GM18909 (cell line): ENCODE measurements at regions not wholly inside any gene's neighbourhood (a gene's known extent, or its start where the extent isn't known, plus 50 kb on each side); places are given as distances from the start of the nearest gene placed in this dataset.

Experiments
- ATAC-seq: cut with Tn5 transposase; IDR thresholded peaks from one replicate; pipeline ENCODE4 v1.9.1; 2021; ENCODE audit warnings: mild to moderate bottlenecking; ENCODE audit not compliant: unreplicated experiment, poor library complexity

GRCh38 chr6:142676027-142676443 lies 268.9 kb downstream of the HIVEP2 start:
- ATAC-seq = no peak

DNA sequence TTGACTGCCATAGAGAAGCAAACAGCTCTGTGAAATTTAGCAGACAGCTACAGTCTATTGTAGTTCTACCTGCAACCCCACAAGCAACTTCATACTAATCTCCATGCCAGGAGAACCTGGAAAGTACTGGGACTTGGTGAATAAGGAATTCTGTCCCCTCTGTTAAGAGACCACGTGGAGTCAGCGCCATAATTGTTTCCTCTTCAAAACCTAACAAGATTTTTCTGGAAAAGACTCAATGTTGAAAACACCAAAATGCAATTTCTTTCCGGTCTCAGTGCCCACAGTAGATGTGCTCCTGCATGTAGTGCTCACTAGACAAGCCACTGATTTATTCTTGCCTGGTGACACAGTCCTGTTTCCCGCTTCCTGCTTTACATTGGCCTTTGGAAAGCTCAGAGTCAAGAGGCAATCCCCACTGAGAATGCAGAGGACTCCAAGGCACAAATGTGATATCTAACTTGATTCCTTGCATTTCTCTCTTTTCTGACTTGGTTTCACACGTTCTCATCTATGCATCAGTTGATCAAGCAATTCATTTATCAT lies 268.3 kb downstream of the HIVEP2 start:
- no peak for ATAC-seq

DNA sequence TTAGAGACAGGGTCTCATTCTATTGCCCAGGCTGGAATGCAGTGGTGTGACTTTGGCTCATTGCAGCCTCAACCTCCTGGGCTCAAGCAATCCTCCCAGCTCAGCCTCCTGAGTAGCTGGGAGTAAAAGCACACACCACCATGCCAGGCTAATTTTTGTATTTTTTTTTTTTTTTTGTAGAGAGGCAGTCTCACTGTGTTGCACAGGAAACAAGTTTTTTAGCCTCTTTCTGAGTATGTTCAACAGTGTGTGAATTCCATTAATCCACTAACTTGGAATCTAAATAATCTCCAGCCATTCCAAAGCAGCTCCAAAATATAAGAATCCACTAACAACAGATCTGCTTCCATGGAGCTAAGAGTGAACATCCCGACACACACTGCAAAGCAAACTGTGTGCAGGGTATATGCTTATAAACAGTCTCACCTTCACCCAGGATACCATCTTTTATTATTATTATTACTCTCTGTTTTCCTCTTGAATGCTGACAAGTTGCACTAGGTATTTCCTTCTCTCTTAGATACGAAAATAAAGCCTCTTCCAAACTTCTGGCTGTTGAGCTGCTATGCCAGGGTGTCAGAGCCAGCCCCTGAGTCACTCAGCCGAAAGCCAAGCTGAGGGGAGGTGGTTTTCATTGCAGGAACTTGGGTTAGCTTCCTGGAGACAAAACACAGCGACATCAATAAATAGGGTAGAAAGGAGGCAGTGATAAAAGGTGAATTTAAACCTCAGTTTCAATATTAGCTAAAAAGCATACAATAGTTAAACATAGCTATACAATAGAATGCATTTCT lies 264.9 kb downstream of the HIVEP2 start:
- ATAC-seq = no peak

GRCh38 chr6:142681099-142681498 lies 263.9 kb downstream of the HIVEP2 start:
- ATAC-seq = no peak

DNA sequence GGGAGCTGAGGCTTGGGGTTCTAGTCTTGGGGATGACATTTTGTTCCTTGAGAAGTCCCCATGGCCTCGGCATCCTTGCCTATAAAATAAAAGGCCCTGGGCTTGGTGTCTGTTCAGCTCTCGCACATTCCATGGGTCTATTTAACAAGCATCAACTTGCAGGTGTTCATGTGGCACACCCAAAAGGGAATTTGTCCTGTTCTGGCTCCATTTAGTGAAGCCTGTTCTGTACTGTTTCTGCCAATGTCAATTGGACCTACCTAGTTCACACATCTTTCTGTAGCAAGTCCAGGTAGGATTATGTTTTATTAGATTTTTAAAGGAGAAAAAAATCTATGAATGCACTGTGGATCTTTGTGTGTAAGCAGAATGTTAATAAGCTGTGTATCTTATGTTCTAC lies 262.0 kb downstream of the HIVEP2 start:
- no peak for ATAC-seq

DNA sequence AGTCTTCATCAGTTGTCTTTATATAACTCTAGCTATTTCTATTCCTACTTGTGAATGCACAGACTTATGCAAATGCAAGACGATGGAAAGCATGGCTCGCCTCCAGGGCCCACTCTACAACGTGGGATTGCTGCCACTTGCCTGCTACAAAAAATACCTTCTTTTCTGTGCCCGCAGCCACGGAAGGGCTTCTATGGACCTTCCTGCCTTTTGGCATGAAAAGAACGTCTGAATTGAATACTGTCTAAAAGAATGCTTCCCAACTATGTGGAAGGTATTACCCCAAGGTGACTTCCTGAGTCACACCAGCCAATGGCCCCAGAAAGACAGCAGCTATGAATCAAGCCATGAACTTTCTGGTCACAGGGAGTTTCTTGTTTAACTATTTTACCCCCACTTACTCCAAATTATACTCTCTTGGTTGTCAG lies 261.2 kb downstream of the HIVEP2 start:
- ATAC-seq = no peak

DNA sequence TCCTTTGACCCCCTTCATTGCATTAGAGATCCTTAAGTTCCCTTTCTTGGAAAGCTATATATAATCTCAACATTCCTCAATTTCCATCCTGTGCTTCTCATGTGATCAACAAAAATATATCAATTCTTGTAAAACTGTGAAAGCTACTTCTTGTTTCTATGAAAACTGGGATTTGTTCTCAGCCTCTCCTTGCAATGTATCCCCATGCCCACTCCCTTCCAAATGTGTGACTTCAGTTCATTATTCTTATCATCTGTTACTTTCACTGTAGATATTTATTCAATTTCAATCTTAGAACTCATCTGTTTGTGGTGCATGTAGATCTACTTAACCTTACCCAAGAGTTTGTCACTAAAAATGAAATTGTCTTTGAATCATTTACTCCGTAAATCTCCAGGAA lies 260.6 kb downstream of the HIVEP2 start:
- ATAC-seq = no peak

DNA sequence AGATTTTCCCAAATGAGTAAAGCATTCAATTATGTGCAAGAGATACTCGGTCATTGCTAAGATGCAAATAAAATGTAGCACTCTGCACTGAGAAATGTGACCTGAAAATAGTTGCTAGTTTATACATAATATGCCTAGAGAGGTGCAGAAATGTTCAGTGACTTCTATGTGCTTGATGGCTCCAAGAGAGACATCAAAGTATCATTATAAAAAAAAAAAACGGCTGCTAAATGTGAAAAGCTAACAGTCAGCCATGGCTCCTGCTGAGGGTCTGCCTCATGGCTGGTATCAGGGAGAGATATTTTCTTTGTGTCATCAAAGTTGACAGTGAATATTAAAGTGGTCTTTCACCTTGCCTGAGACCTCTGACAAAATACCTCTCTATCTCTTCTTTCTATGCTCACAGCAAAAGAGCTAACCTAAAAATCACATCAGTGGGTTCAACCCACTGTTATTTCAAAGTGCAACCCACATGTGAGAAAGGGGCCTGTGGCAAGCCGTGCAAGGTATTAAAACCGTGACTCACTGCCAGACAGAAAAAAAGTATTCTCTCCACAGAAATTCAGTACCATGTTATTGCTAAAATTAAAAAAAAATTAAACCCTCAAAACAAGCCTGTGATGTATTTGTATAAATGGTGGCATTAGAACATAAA lies 259.0 kb downstream of the HIVEP2 start:
- ATAC-seq = no peak

DNA sequence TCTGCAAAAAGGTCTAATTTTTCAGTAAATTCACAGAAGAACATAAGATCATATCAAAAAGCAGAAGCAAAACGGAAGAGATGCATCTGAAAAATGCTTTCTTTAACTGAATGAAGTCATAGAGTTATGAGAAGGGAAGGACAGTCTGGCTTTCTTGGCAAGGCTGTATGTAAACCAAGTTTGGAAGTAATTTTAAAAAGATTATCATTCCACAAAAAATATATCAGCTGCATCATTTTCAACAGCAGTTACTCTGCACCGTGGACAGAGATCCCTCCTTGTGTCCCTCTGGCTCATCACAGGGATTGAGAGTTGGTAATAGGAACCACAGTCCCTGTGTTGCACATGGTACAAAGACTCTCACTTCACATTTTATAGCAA lies 258.5 kb downstream of the HIVEP2 start:
- ATAC-seq = no peak

DNA sequence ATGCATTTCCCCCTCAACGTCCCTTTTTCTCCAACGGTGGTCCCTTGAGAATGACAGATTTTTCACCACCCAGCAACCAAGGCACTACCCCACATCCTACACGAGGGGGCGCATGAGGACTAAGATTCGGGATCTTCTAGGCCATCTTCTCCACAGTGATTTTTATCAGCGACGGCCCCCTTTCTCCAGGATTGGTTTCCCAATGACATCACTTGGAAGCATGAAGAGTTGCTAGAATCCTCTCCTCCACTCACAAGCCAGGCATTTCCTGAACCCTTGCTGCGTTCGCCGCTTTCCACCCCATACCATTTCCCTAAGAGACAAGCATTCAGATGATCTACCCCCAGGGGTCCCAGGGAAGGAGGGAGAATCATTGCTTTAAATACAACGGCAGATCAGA lies 252.0 kb downstream of the HIVEP2 start:
- peak; percentile 78 for ATAC-seq

GRCh38 chr6:142693441-142693840 lies 251.5 kb downstream of the HIVEP2 start:
- no peak for ATAC-seq

DNA sequence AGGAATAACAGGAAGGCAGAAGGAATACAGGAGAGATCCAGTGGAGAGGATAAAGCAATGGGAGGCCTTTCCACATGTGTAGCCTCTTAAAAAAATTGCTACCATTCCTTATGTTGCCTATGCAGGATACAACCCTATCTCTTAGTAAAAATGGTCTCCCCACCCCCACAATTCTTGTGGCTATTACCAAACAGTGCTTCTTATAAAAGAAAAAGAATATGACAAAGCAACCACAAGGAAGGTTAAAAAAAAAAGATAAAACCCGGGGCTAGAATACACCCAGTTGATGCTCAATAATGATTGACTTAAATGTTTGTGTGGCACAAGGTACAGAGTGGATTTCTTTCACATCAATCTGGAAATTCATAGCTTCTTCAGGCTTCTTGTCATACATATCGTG lies 250.9 kb downstream of the HIVEP2 start:
- ATAC-seq = no peak

DNA sequence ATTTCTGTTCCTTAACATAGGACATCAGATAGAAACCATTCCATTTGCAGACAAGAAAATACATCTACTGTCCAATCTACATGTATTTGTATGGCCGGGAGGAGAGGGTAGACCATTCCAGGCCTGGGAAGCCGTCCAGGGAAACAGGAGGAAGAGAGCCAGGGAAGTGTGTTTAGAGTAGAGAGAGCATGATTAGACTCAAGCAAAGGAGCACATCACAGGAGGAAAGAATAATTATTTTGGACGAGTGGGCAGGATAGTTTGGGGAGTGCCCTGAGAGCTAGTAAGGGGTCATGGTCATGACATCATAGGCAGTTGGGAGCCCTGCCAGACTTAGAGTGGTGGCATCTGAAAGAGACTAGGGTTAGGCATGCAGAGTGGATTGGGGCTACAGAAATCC lies 250.0 kb downstream of the HIVEP2 start:
- no peak for ATAC-seq

DNA sequence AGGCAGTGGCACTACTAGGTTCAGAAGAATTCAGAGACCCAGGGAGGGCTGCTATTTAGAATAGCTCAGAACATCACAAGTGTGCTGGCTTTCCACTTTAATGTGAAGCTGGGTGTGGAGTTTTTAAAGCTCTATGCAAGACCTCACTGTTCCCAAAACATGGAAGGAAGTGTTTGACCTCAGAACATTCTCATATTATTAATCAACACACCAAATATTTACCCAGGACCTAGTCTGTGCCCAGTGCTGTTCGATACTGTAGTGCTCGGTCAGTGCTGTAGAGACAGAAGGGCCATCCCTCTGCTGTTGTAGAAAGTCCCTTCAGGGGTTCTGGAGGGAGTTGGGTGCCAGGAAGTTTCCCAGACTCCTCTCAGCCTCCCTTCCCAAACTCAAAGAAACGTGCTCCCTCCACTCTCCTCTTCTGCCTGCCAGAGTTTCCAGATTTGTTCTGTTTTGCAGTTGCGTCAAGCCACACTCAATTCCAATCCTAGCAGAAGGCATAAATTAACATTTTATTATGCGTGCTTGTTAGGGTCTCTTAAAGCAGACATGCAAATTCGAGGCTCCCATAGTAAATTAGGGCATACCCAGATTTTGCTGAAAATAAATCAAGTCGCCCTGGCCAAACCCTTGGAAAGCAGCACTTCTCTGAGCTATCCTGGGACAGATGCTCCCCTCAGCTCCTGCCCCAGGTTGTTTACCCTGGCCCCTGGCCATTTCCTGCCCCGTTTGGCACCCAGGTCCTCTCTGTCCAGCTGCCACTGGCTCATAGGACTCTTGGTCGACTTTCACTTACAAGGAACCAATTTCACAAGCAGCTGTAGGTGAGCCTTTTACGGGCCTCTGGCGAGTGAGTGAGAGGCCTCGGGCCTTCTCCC lies 248.6 kb downstream of the HIVEP2 start:
- no peak for ATAC-seq

DNA sequence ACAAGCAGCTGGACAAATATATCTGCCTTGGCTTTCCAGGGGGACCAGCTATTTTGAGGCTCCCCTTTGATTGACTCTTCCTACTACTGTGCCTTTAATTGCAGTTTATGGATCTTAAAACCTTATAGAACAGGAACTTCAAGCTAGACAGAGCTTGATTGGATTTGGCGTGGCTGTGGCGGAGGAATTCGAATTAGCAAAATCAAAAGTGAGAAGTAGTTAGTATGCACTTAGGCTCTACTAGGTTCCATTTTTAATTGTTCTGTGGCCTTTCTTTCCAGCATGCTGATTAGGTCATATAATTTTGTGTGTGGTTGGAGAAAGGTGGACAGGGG lies 248.0 kb downstream of the HIVEP2 start:
- no peak for ATAC-seq

- no peak for ATAC-seq
These were observed 247.1 kb downstream of the HIVEP2 start for GRCh38 chr6:142697922-142698321.

- no peak for ATAC-seq
These were observed 246.2 kb downstream of the HIVEP2 start for GRCh38 chr6:142698751-142699150.

DNA sequence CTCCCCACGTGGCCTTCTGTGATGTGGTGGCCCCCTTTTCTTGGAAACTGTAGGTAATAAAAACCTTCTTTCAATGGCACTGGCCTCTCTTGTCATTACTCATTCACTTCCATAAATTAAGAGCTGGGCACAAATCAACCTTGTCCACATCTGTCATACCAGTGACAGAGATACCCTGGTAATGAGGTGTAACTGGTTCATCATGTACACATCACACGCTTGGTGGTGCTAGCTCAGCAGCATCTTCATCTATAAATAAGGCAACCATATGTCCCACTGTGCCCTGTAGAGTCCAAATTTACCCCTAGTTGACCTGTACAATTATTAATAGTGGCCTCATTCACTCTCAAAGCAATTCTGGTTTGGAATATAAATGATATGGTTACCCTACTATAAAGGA lies 245.6 kb downstream of the HIVEP2 start:
- ATAC-seq = no peak

- peak; percentile 54 for ATAC-seq
These were observed 244.9 kb downstream of the HIVEP2 start for GRCh38 chr6:142700032-142700431.

DNA sequence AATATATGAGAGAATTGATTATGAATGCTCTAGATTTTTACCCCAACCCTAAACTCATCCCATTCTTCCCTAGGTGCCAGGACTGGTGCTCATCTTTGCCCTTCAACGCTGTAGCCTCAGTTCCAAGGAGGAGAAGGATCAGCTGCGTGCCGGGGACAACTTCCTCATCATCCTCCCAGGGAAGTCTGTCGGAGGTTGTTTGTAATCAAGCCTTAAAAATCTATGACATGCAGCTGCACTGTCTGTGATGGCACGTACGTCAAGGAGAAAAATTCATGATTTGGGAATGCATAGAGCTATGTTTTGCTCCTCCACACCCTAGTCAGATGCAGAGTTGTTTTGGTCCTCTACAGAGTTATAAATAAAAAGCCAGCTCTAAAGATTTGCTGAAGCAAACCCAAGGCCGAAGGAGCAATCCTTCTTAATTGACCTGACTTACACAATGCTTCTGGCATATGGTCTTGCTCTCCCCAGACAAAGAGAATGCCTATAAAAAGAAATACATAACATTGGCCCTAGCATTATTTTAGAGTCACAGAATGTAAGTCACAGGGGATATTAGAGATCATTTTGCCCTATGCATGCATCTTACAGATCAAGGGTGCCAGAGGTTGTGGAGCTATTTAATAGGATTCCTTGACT lies 244.2 kb downstream of the HIVEP2 start:
- ATAC-seq = no peak
